Endothelial cell of umbilical vein (primary cell): ENCODE measurements at regions not wholly inside any gene's neighbourhood (a gene's known extent, or its start where the extent isn't known, plus 50 kb on each side); places are given as distances from the start of the nearest gene placed in this dataset.

Experiments
- BruUV-seq: library from RNA; stranded (reverse); fragments of 400-500 nt; replicated peaks from 2 replicates; lab custom pipeline; 2021; lab: Mats Ljungman, UMichigan
- CTCF ChIA-PET: fragments of 300-600, 350-600 bp; sonication (Branson Sonifier 250); formaldehyde crosslinking; loops from one replicate; lab custom pipeline; 2021; ENCODE audit warnings: antibody characterized with exemption, inconsistent platforms; lab: Charles Lee
- POLR2A ChIA-PET: fragments of 300-600, 350-600 bp; sonication (Branson Sonifier 250); formaldehyde crosslinking; loops from one replicate; lab custom pipeline; 2021; ENCODE audit warnings: antibody characterized with exemption, inconsistent platforms; lab: Charles Lee
- DNase-seq: peaks from one replicate; pipeline ENCODE4 v3.0.0-alpha.2; 2011; ENCODE audit warnings: low read depth, low spot score
- FAIRE-seq: peaks from 2 replicates; lab custom pipeline; 2011; peaks lifted over from hg19 to GRCh38; lab: Jason Lieb, UNC
- H2AFZ ChIP-seq: 2 replicates; pipeline ENCODE4 v1.6.0; 2012; ENCODE audit warnings: low read depth, low read length, control low read depth, inconsistent platforms
- H3K27ac ChIP-seq: 2 replicates; pipeline ENCODE4 v1.5.1; 2011; ENCODE audit warnings: low read depth, mild to moderate bottlenecking, control low read depth, low read length, moderate library complexity; ENCODE audit not compliant: insufficient read depth
- H3K27me3 ChIP-seq, 2 experiments: 2 replicates each; pipeline versions ENCODE4 v1.6.0 to v1.6.1; 2011; ENCODE audit warnings: low read length in 2 of 2, mixed read lengths in 1 of 2; ENCODE audit not compliant: control insufficient read depth in 2 of 2, insufficient read depth in 2 of 2
- H3K36me3 ChIP-seq, 2 experiments: 2 replicates in 1 of 2; 3 replicates in 1 of 2; pipeline ENCODE4 v1.5.1; 2011; ENCODE audit warnings: low read length in 2 of 2, mild to moderate bottlenecking in 1 of 2, moderate library complexity in 1 of 2; ENCODE audit not compliant: control insufficient read depth in 2 of 2, insufficient read depth in 2 of 2; ENCODE audit errors: extremely low read depth in 1 of 2
- H3K4me1 ChIP-seq: 3 replicates; pipeline ENCODE4 v1.5.1; 2011; ENCODE audit warnings: mild to moderate bottlenecking, low read length; ENCODE audit not compliant: control insufficient read depth, insufficient read depth; ENCODE audit errors: extremely low read depth
- H3K4me2 ChIP-seq: 2 replicates; pipeline ENCODE4 v1.6.1; 2011; ENCODE audit warnings: low read length, control low read depth, mixed read lengths; ENCODE audit not compliant: insufficient read depth
- H3K4me3 ChIP-seq, 3 experiments: fragments of 200-600 bp in 1 of 3; sonication (generic), shearing (Covaris generic) in 1 of 3; replicated peaks in 1 of 3; 2 replicates each; pipeline ENCODE4 v1.5.1; 2011 to 2016; ENCODE audit warnings: control low read depth in 3 of 3, low read length in 3 of 3, mild to moderate bottlenecking in 2 of 3, inconsistent platforms in 1 of 3, low read depth in 1 of 3, moderate library complexity in 1 of 3; ENCODE audit not compliant: insufficient read depth in 1 of 3
- H3K79me2 ChIP-seq: 2 replicates; pipeline ENCODE4 v1.6.0; 2012; ENCODE audit warnings: low read length, inconsistent platforms; ENCODE audit not compliant: control insufficient read depth, insufficient read depth
- H3K9ac ChIP-seq: replicated peaks from 2 replicates; pipeline ENCODE3; 2011; ENCODE audit warnings: low read length, control low read depth; ENCODE audit not compliant: insufficient read depth; ENCODE audit errors: extremely low read depth
- H3K9me1 ChIP-seq: replicated peaks from 3 replicates; pipeline ENCODE4 v1.6.0; 2011; ENCODE audit warnings: mild to moderate bottlenecking, low read length; ENCODE audit not compliant: control insufficient read depth, insufficient read depth; ENCODE audit errors: extremely low read depth
- H3K9me3 ChIP-seq: replicated peaks from 2 replicates; pipeline ENCODE4 v1.5.1; 2012; ENCODE audit warnings: low read length, inconsistent platforms; ENCODE audit not compliant: control insufficient read depth, insufficient read depth
- H4K20me1 ChIP-seq: replicated peaks from 2 replicates; pipeline ENCODE3; 2011; ENCODE audit warnings: mild to moderate bottlenecking, low read length; ENCODE audit not compliant: control insufficient read depth, insufficient read depth; ENCODE audit errors: extremely low read depth
- EZH2 ChIP-seq: IDR thresholded peaks from 2 replicates; pipeline ENCODE4 v1.6.1; 2012; ENCODE audit warnings: borderline replicate concordance, low read depth, mild to moderate bottlenecking, moderate library complexity, low read length, inconsistent platforms; ENCODE audit not compliant: severe bottlenecking
- FOS ChIP-seq: IDR thresholded peaks from 2 replicates; pipeline ENCODE4 v1.6.1; 2011; ENCODE audit warnings: mild to moderate bottlenecking, low read length, moderate library complexity, borderline replicate concordance; ENCODE audit not compliant: insufficient read depth
- GATA2 ChIP-seq: IDR thresholded peaks from 2 replicates; pipeline ENCODE4 v1.7.0; 2011; ENCODE audit warnings: low read depth, mild to moderate bottlenecking, moderate library complexity, mixed read lengths, low read length; ENCODE audit not compliant: insufficient read length, insufficient read depth
- JUN ChIP-seq: IDR thresholded peaks from 2 replicates; pipeline ENCODE4 v1.6.1; 2011; ENCODE audit warnings: borderline replicate concordance, low read depth; ENCODE audit not compliant: insufficient read length, insufficient read depth
- MYC ChIP-seq: IDR thresholded peaks from one replicate; pipeline ENCODE4 v1.6.1; 2011; ENCODE audit warnings: mild to moderate bottlenecking, low read depth, low read length
- POLR2A ChIP-seq: IDR thresholded peaks from 2 replicates; pipeline ENCODE4 v1.6.1; 2012; ENCODE audit warnings: low read depth, mild to moderate bottlenecking, control low read depth, low read length
- POLR2AphosphoS5 ChIP-seq: IDR thresholded peaks from 2 replicates; pipeline ENCODE4 v1.6.1; 2012; ENCODE audit warnings: low read depth, mild to moderate bottlenecking, control low read depth, low read length, moderate library complexity; ENCODE audit not compliant: insufficient read depth
- dilution Hi-C: fragments of 300-500 bp; cut with MboI; formaldehyde crosslinking; loops from one replicate; pipeline ENCODE4 v1.15.0; 2019; ENCODE audit warnings: low sequenced_read_pairs; ENCODE audit not compliant: extremely low pct_ligation_motif_present
- intact Hi-C: fragments of 100-400 bp; cut with micrococcal nuclease; formaldehyde crosslinking; loops from one replicate; pipeline ENCODE4 v1.10.0; 2022
- TF ChIP-seq, protein P1 (sequence below): IDR thresholded peaks from 2 replicates; pipeline ENCODE4 v1.6.1; 2011; ENCODE audit not compliant: insufficient read depth, insufficient read length
- TF ChIP-seq, protein P2 (sequence below), 2 donors: IDR thresholded peaks; 1 replicate in 1 of 2; 2 replicates in 1 of 2; pipeline ENCODE4 v1.5.1; 2011; ENCODE audit warnings: low read length in 2 of 2, mild to moderate bottlenecking in 2 of 2, moderate library complexity in 2 of 2, control low read depth in 1 of 2, inconsistent platforms in 1 of 2, low read depth in 1 of 2; ENCODE audit not compliant: insufficient read depth in 1 of 2; ENCODE audit errors: extremely low read depth in 1 of 2

GRCh38 chr2:71907503-71907902, 240.2 kb downstream of the CYP26B1 start:
- Histone ChIP-seq H3K36me3 (no peaks in the 10 kb centered on the region), H3K9me1 (no peaks in the 10 kb centered on the region), H3K4me2 (no peak overlapping the region), H3K27me3 (peaks cover 8 to 39% of the 10 kb centered on the region in 2 experiments), H3K9ac (no peak overlapping the region), H3K27ac (no peak overlapping the region), H3K9me3 (no peaks in the 10 kb centered on the region), H3K4me3 (no peak overlapping the region), H3K79me2 (no peaks in the 10 kb centered on the region), H4K20me1 (no peaks in the 10 kb centered on the region), H3K4me1 (no peaks in the 10 kb centered on the region), H2AFZ (no peak overlapping the region)
- POLR2A ChIA-PET = no interaction called here
- DNase-seq = no peak
- TF ChIP-seq, protein P1, sequence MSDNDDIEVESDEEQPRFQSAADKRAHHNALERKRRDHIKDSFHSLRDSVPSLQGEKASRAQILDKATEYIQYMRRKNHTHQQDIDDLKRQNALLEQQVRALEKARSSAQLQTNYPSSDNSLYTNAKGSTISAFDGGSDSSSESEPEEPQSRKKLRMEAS = no peak
- TF ChIP-seq GATA2 (no peak), MYC (no peak), POLR2A (no peak), JUN (no peak), FOS (no peak), POLR2AphosphoS5 (no peak), EZH2 (no peak)
- TF ChIP-seq, protein P2, sequence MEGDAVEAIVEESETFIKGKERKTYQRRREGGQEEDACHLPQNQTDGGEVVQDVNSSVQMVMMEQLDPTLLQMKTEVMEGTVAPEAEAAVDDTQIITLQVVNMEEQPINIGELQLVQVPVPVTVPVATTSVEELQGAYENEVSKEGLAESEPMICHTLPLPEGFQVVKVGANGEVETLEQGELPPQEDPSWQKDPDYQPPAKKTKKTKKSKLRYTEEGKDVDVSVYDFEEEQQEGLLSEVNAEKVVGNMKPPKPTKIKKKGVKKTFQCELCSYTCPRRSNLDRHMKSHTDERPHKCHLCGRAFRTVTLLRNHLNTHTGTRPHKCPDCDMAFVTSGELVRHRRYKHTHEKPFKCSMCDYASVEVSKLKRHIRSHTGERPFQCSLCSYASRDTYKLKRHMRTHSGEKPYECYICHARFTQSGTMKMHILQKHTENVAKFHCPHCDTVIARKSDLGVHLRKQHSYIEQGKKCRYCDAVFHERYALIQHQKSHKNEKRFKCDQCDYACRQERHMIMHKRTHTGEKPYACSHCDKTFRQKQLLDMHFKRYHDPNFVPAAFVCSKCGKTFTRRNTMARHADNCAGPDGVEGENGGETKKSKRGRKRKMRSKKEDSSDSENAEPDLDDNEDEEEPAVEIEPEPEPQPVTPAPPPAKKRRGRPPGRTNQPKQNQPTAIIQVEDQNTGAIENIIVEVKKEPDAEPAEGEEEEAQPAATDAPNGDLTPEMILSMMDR (IDR thresholded peaks at IDR 0.05; ENCODE audit: extremely low read depth in 1 of 2, insufficient read depth in 1 of 2, low read depth in 1 of 2, low read length in 2 of 2) = no peak
- dilution Hi-C loops = no loop called here
- no TSS peak for BruUV-seq
- intact Hi-C loops = no loop called here
- FAIRE-seq = no peak
- CTCF ChIA-PET = interaction anchor here (0.7 kb wide), 1 partner anchor 17 kb away, joined by 3 read pairs; no protein-coding TSS in a partner anchor
